Activated CD8-positive, alpha-beta T cell treated with anti-CD3 and anti-CD28 coated beads, Interleukin-2, amount 10 ng/mL, durations not matched to agents 7 days and 5 days (primary cell): ENCODE measurements at regions not wholly inside any gene's neighbourhood (a gene's known extent, or its start where the extent isn't known, plus 50 kb on each side); places are given as distances from the start of the nearest gene placed in this dataset.

Experiments
- ATAC-seq: fragments of 150-1000 bp; cut with Tn5 transposase; one replicate; pipeline ENCODE4 v1.10.0; 2021; ENCODE audit warnings: moderate library complexity
- CTCF ChIA-PET: fragments of 350-600 bp; sonication (Branson Sonifier 250); formaldehyde crosslinking; loops from one replicate; lab custom pipeline; 2021; ENCODE audit warnings: antibody characterized with exemption; lab: Charles Lee
- POLR2A ChIA-PET: fragments of 350-600 bp; sonication (Branson Sonifier 250); formaldehyde crosslinking; loops from one replicate; lab custom pipeline; 2021; ENCODE audit warnings: antibody characterized with exemption; lab: Charles Lee
- DNase-seq: peaks from one replicate; pipeline ENCODE4 v3.0.0-alpha.2; 2020
- H3K27ac Mint-ChIP-seq: one replicate; pipeline ENCODE4 v1.8.0; 2021; ENCODE audit warnings: mild to moderate bottlenecking, mixed read lengths
- H3K27me3 Mint-ChIP-seq: one replicate; pipeline ENCODE4 v1.8.0; 2021; ENCODE audit warnings: low read depth, mixed read lengths
- H3K36me3 Mint-ChIP-seq: one replicate; pipeline ENCODE4 v1.8.0; 2021; ENCODE audit warnings: low read depth, mixed read lengths
- H3K4me1 Mint-ChIP-seq: one replicate; pipeline ENCODE4 v1.8.0; 2021; ENCODE audit warnings: low read depth, mixed read lengths
- H3K4me3 Mint-ChIP-seq: one replicate; pipeline ENCODE4 v1.8.0; 2021; ENCODE audit warnings: mild to moderate bottlenecking, mixed read lengths
- H3K9me3 Mint-ChIP-seq: one replicate; pipeline ENCODE4 v1.8.0; 2022; ENCODE audit warnings: mixed read lengths; ENCODE audit not compliant: insufficient read depth

- peaks cover under 1% of the 10 kb centered on the region for H3K9me3 Mint-ChIP-seq
- peaks cover 22% of the 10 kb centered on the region for H3K27me3 Mint-ChIP-seq
- peaks cover 12% of the 10 kb centered on the region for H3K4me1 Mint-ChIP-seq
- H3K4me3 Mint-ChIP-seq, result no peak overlapping the region
- DNase-seq (no peak), ATAC-seq (no peak)
- no peak overlapping the region for H3K27ac Mint-ChIP-seq
- H3K36me3 Mint-ChIP-seq, result no peaks in the 10 kb centered on the region
- POLR2A ChIA-PET, result no interaction called here
- CTCF ChIA-PET, result interaction anchor here (1.0 to 7.0 kb wide), 14 partner anchors 13 to 876 kb away, joined by 3 to 50 read pairs (median 4); no protein-coding TSS in a partner anchor
Measured at GRCh38 chr14:51780741-51781140, 79.7 kb upstream of the GNG2 start.

DNA sequence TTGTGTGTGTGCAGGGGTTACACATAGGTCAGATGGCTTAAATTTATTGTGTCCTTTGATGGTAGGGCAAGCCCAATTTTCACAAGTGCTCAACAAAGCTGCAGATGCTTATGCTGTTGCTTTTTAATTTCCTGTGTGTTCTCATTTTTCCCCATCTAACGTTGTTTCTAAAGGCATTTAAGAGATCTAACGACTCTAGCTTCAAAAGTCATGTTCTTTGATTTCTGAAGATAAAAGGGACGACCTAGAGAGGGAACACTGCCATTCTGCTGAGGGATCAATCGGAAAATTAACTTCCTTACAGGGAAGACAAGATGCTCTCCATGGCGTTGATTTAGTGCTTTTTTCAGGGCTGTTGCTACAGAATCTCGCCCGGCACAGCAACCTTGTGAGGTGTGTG, 79.0 kb upstream of the GNG2 start:
- DNase-seq (no peak), ATAC-seq (no peak)
- H3K9me3 Mint-ChIP-seq, result peaks cover 3% of the 10 kb centered on the region
- peaks cover 9% of the 10 kb centered on the region for H3K4me1 Mint-ChIP-seq
- peaks cover 4% of the 10 kb centered on the region for H3K36me3 Mint-ChIP-seq
- H3K4me3 Mint-ChIP-seq, result no peak overlapping the region
- H3K27ac Mint-ChIP-seq, result no peak overlapping the region
- POLR2A ChIA-PET, result no interaction called here
- H3K27me3 Mint-ChIP-seq, result peaks cover 26% of the 10 kb centered on the region
- CTCF ChIA-PET, result interaction anchor here (1.1 to 7.0 kb wide), 7 partner anchors 12 to 563 kb away, joined by 3 to 50 read pairs (median 4); no protein-coding TSS in a partner anchor

- peaks cover 4% of the 10 kb centered on the region for H3K36me3 Mint-ChIP-seq
- H3K9me3 Mint-ChIP-seq, result peaks cover 10% of the 10 kb centered on the region
- peaks cover 8% of the 10 kb centered on the region for H3K4me1 Mint-ChIP-seq
- POLR2A ChIA-PET, result no interaction called here
- ATAC-seq (no peak), DNase-seq (no peak)
- H3K4me3 Mint-ChIP-seq, result no peak overlapping the region
- peaks cover 31% of the 10 kb centered on the region for H3K27me3 Mint-ChIP-seq
- H3K27ac Mint-ChIP-seq, result no peak overlapping the region
- CTCF ChIA-PET, result interaction anchor here (2.0 kb wide), 1 partner anchor 196 kb away, joined by 9 read pairs; no protein-coding TSS in a partner anchor
Measured at GRCh38 chr14:51782435-51782834, 78.0 kb upstream of the GNG2 start.

- Mint-ChIP-seq H3K4me1 (peaks cover 8% of the 10 kb centered on the region), H3K36me3 (peaks cover 4% of the 10 kb centered on the region), H3K27me3 (peaks cover 20% of the 10 kb centered on the region), H3K9me3 (peaks cover 15% of the 10 kb centered on the region), H3K27ac (no peak overlapping the region), H3K4me3 (no peak overlapping the region)
- no peak for DNase-seq
- ATAC-seq, result no peak
- POLR2A ChIA-PET, result no interaction called here
- CTCF ChIA-PET, result no interaction called here
Measured at GRCh38 chr14:51783765-51784164, 76.6 kb upstream of the GNG2 start.

GRCh38 chr14:51784466-51784865, 75.9 kb upstream of the GNG2 start:
- no peak overlapping the region for H3K27ac Mint-ChIP-seq
- no peak overlapping the region for H3K4me3 Mint-ChIP-seq
- no peak for DNase-seq
- peaks cover 15% of the 10 kb centered on the region for H3K9me3 Mint-ChIP-seq
- H3K4me1 Mint-ChIP-seq, result peaks cover 8% of the 10 kb centered on the region
- ATAC-seq, result no peak
- peaks cover 19% of the 10 kb centered on the region for H3K27me3 Mint-ChIP-seq
- CTCF ChIA-PET, result no interaction called here
- peaks cover 4% of the 10 kb centered on the region for H3K36me3 Mint-ChIP-seq
- POLR2A ChIA-PET, result interaction anchor here (0.5 kb wide), 1 partner anchor 155 kb away, joined by 3 read pairs; no protein-coding TSS in a partner anchor

DNA sequence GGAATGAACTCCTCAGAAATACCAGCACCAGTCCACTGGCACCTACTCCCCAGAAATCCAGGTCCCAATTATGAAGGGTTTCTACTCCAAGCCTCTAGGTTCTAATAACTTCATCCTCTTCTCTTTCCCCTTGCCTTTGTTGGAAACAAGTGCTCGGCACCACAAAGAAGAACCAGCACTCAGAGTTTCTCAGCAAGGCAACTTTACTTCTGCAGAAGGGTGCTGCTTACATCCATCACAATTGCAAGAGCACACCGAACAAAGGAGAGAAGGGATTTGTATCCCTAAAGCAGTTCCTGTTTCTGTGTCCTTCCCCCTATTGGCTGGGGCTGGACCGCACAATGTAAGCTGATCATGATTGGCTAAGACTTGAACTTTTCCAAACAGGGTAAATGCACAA, 74.2 kb upstream of the GNG2 start:
- DNase-seq (no peak), ATAC-seq (no peak)
- ChIA-PET POLR2A (no interaction called here), CTCF (no interaction called here)
- no peak overlapping the region for H3K27ac Mint-ChIP-seq
- peaks cover 3% of the 10 kb centered on the region for H3K4me1 Mint-ChIP-seq
- H3K9me3 Mint-ChIP-seq, result peaks cover 15% of the 10 kb centered on the region
- peaks cover 4% of the 10 kb centered on the region for H3K36me3 Mint-ChIP-seq
- H3K27me3 Mint-ChIP-seq, result peaks cover 26% of the 10 kb centered on the region
- H3K4me3 Mint-ChIP-seq, result no peak overlapping the region

DNA sequence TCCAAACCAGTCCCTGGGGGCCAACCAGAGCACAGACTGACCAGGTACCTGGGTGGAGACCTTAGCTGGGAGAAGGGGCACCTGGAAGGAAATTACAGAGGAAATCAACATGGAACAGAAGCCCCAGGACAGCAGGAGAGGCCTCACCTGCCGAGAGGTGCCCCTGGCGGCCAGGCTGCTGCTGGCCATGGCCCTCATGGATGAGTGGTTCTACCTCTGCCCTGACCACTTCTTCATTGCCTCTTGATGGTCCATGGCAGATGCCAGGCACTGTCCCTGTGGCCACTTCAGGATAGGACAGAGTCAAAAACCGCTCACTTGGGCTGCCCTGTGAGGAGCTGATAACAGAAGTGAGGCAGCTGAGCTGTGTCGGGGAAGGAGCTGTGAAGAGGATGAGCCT, 73.1 kb upstream of the GNG2 start:
- CTCF ChIA-PET, result no interaction called here
- Mint-ChIP-seq H3K36me3 (peaks cover 4% of the 10 kb centered on the region), H3K9me3 (peaks cover 15% of the 10 kb centered on the region), H3K4me3 (no peak overlapping the region), H3K4me1 (no peaks in the 10 kb centered on the region), H3K27me3 (peaks cover 29% of the 10 kb centered on the region), H3K27ac (no peak overlapping the region)
- no peak for DNase-seq
- POLR2A ChIA-PET, result no interaction called here
- ATAC-seq, result no peak

- Mint-ChIP-seq H3K27me3 (peaks cover 33% of the 10 kb centered on the region), H3K27ac (no peak overlapping the region), H3K4me1 (no peaks in the 10 kb centered on the region), H3K36me3 (peaks cover 4% of the 10 kb centered on the region), H3K9me3 (peaks cover 15% of the 10 kb centered on the region), H3K4me3 (no peak overlapping the region)
- CTCF ChIA-PET, result interaction anchor here (1.2 to 1.6 kb wide), 2 partner anchors 10 to 13 kb away, joined by 3 to 5 read pairs; no protein-coding TSS in a partner anchor
- DNase-seq (no peak), ATAC-seq (no peak)
- POLR2A ChIA-PET, result no interaction called here
Measured at GRCh38 chr14:51789114-51789513, 71.3 kb upstream of the GNG2 start.

- POLR2A ChIA-PET, result no interaction called here
- ATAC-seq, result no peak
Measured at GRCh38 chr14:51789596-51789995, 70.8 kb upstream of the GNG2 start.

DNA sequence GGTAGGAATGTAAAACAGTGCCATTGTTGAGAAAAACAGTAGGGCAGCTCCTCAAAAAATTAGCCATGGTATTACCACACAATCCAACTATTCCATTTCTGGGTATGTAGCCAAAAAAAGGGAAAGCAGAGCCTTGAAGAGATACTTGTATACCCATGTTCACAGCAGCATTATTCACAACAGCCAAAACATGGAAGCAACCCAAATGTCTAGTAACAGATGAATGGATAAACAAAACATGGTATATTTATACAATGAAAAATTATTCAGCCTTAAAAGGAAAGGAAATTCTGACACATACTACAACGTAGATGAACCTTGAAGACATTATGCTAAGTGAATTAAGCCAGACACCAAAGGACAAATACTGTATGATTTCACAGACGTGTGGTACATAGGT, 67.6 kb upstream of the GNG2 start:
- ATAC-seq (no peak), DNase-seq (no peak)
- no peaks in the 10 kb centered on the region for H3K4me1 Mint-ChIP-seq
- POLR2A ChIA-PET, result no interaction called here
- H3K27me3 Mint-ChIP-seq, result peaks cover 16% of the 10 kb centered on the region
- CTCF ChIA-PET, result interaction anchor here (1.9 kb wide), 1 partner anchor 12 kb away, joined by 4 read pairs; no protein-coding TSS in a partner anchor
- no peak overlapping the region for H3K27ac Mint-ChIP-seq
- no peaks in the 10 kb centered on the region for H3K36me3 Mint-ChIP-seq
- peaks cover 2% of the 10 kb centered on the region for H3K9me3 Mint-ChIP-seq
- H3K4me3 Mint-ChIP-seq, result no peak overlapping the region

More at GRCh38 chr14:51789596-51789995, 70.8 kb upstream of the GNG2 start:
- no peak for DNase-seq
- H3K27ac Mint-ChIP-seq, result no peak overlapping the region
- CTCF ChIA-PET, result interaction anchor here (1.2 to 1.6 kb wide), 2 partner anchors 10 to 14 kb away, joined by 3 to 5 read pairs; no protein-coding TSS in a partner anchor
- H3K9me3 Mint-ChIP-seq, result peaks cover 15% of the 10 kb centered on the region
- H3K4me1 Mint-ChIP-seq, result no peaks in the 10 kb centered on the region
- peaks cover 32% of the 10 kb centered on the region for H3K27me3 Mint-ChIP-seq
- H3K36me3 Mint-ChIP-seq, result peaks cover 4% of the 10 kb centered on the region
- H3K4me3 Mint-ChIP-seq, result no peak overlapping the region

DNA sequence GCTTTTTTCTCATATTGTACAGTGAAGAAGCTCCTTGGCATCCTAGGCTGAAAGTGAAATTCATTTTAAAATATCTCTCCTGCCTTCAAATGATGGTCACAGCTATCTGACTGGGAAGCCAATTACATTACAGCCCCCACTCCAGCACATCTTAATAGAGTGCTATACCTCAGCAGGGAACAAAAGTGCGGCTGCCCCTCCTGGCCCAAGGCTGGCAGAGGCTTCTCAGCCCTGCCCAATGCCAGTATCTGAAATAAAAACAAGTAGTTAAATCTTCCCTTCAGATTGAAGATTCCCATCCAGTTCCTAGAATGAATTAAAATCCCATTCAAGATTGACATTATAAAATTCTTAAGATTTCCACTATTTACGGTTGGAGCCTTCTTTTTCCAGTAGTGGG, 54.9 kb upstream of the GNG2 start:
- Mint-ChIP-seq H3K9me3 (peaks cover 5% of the 10 kb centered on the region), H3K27ac (no peak overlapping the region), H3K27me3 (peaks cover 2% of the 10 kb centered on the region), H3K4me3 (no peak overlapping the region), H3K36me3 (no peaks in the 10 kb centered on the region), H3K4me1 (no peaks in the 10 kb centered on the region)
- CTCF ChIA-PET, result no interaction called here
- no peak for ATAC-seq
- POLR2A ChIA-PET, result no interaction called here
- no peak for DNase-seq

GRCh38 chr14:51806026-51807023, 54.1 kb upstream of the GNG2 start:
- Mint-ChIP-seq H3K4me3 (no peak overlapping the region), H3K36me3 (no peaks in the 10 kb centered on the region)
- CTCF ChIA-PET, result interaction anchor here (1.1 to 1.4 kb wide), 2 partner anchors 161 to 173 kb away, joined by 3 to 4 read pairs; no protein-coding TSS in a partner anchor

More at GRCh38 chr14:51806026-51807023, 54.1 kb upstream of the GNG2 start:
- Mint-ChIP-seq H3K9me3 (peaks cover 5% of the 10 kb centered on the region), H3K27ac (no peak overlapping the region), H3K4me1 (no peaks in the 10 kb centered on the region), H3K27me3 (peaks cover 2% of the 10 kb centered on the region)
- POLR2A ChIA-PET, result no interaction called here
- no peak for DNase-seq
- no peak for ATAC-seq
